A549 (cell line): ENCODE measurements at regions not wholly inside any gene's neighbourhood (a gene's known extent, or its start where the extent isn't known, plus 50 kb on each side); places are given as distances from the start of the nearest gene placed in this dataset.

Source experiments
- CEBPB ChIP-seq, 2 experiments: fragments of >200 bp in 1 of 2; sonication (Bioruptor Twin) in 1 of 2; formaldehyde crosslinking in 1 of 2; IDR thresholded peaks; 2 replicates each; pipeline ENCODE4 v1.6.1; 2012 to 2016
- ESRRA ChIP-seq: fragments of 150-350 bp; IDR thresholded peaks from 2 replicates; pipeline ENCODE4 v1.6.1; 2014; ENCODE audit warnings: mild to moderate bottlenecking, low read length, borderline replicate concordance
- NR3C1 ChIP-seq: fragments of >200 bp; sonication (Bioruptor Twin); formaldehyde crosslinking; IDR thresholded peaks from 3 replicates; pipeline ENCODE4 v1.6.1; 2017
- PHF8 ChIP-seq: fragments of 200-600 bp; sonication (generic); IDR thresholded peaks from 2 replicates; pipeline ENCODE4 v1.6.1; 2016; ENCODE audit warnings: low read depth, mild to moderate bottlenecking, antibody characterized with exemption, moderate library complexity, borderline replicate concordance
- POLR2A ChIP-seq: IDR thresholded peaks from 2 replicates; pipeline ENCODE4 v1.6.1; 2012; ENCODE audit warnings: mild to moderate bottlenecking, low read length
- SMC3 ChIP-seq: fragments of >200 bp; sonication (Bioruptor Twin); formaldehyde crosslinking; IDR thresholded peaks from 3 replicates; pipeline ENCODE4 v1.6.1; 2018; ENCODE audit warnings: inconsistent platforms
- ZC3H11A ChIP-seq: fragments of 450-650 bp; IDR thresholded peaks from 2 replicates; pipeline ENCODE4 v1.6.1; 2014; ENCODE audit warnings: antibody characterized with exemption, mild to moderate bottlenecking
- TF ChIP-seq, protein P1 (sequence below): fragments of 250-450 bp; sonication (Bioruptor Pico); IDR thresholded peaks from 2 replicates; pipeline ENCODE4 v1.5.0; 2021; ENCODE audit warnings: mild to moderate bottlenecking, moderate library complexity, borderline replicate concordance
- TF ChIP-seq, protein P2 (sequence below): fragments of 450-650 bp; IDR thresholded peaks from 2 replicates; pipeline ENCODE4 v1.6.1; 2014; ENCODE audit warnings: antibody characterized with exemption
- TF ChIP-seq, protein P3 (sequence below): fragments of >200 bp; sonication (Bioruptor Twin); formaldehyde crosslinking; IDR thresholded peaks from 3 replicates; pipeline ENCODE4 v1.5.1; 2016
- TF ChIP-seq, protein P4 (sequence below): fragments of 200-600 bp; sonication (generic); IDR thresholded peaks from 2 replicates; pipeline ENCODE4 v1.6.1; 2016; ENCODE audit warnings: antibody characterized with exemption, mild to moderate bottlenecking, moderate library complexity

DNA sequence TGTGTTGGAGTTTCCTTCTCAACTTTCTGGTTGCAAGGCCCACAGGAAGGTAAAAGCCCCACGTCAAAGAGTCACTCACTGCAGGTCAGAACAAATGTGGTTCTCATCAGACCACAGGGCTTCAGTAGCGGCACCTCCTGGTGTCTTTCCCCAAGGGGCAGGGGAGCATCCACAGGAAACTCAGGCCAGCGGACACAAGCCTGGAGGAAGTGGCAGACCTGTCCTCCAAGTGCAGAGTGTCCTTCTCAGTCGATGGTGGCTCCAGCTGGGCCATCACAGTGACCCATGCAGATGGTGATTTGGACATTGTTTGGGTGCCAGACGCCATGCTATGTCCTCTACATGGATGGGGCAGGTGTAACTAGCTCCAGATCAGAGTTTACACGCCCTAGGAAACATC is 84.9 kb downstream of the ACKR3 start:
- TF ChIP-seq NR3C1 = no peak
- TF ChIP-seq, protein P1, sequence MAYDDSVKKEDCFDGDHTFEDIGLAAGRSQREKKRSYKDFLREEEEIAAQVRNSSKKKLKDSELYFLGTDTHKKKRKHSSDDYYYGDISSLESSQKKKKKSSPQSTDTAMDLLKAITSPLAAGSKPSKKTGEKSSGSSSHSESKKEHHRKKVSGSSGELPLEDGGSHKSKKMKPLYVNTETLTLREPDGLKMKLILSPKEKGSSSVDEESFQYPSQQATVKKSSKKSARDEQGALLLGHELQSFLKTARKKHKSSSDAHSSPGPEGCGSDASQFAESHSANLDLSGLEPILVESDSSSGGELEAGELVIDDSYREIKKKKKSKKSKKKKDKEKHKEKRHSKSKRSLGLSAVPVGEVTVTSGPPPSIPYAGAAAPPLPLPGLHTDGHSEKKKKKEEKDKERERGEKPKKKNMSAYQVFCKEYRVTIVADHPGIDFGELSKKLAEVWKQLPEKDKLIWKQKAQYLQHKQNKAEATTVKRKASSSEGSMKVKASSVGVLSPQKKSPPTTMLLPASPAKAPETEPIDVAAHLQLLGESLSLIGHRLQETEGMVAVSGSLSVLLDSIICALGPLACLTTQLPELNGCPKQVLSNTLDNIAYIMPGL (CRISPR knock-in tag) = no peak
- TF ChIP-seq, protein P2, sequence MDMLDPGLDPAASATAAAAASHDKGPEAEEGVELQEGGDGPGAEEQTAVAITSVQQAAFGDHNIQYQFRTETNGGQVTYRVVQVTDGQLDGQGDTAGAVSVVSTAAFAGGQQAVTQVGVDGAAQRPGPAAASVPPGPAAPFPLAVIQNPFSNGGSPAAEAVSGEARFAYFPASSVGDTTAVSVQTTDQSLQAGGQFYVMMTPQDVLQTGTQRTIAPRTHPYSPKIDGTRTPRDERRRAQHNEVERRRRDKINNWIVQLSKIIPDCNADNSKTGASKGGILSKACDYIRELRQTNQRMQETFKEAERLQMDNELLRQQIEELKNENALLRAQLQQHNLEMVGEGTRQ = no peak
- TF ChIP-seq POLR2A = no peak
- TF ChIP-seq, protein P3, sequence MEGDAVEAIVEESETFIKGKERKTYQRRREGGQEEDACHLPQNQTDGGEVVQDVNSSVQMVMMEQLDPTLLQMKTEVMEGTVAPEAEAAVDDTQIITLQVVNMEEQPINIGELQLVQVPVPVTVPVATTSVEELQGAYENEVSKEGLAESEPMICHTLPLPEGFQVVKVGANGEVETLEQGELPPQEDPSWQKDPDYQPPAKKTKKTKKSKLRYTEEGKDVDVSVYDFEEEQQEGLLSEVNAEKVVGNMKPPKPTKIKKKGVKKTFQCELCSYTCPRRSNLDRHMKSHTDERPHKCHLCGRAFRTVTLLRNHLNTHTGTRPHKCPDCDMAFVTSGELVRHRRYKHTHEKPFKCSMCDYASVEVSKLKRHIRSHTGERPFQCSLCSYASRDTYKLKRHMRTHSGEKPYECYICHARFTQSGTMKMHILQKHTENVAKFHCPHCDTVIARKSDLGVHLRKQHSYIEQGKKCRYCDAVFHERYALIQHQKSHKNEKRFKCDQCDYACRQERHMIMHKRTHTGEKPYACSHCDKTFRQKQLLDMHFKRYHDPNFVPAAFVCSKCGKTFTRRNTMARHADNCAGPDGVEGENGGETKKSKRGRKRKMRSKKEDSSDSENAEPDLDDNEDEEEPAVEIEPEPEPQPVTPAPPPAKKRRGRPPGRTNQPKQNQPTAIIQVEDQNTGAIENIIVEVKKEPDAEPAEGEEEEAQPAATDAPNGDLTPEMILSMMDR = no peak
- TF ChIP-seq, protein P4, sequence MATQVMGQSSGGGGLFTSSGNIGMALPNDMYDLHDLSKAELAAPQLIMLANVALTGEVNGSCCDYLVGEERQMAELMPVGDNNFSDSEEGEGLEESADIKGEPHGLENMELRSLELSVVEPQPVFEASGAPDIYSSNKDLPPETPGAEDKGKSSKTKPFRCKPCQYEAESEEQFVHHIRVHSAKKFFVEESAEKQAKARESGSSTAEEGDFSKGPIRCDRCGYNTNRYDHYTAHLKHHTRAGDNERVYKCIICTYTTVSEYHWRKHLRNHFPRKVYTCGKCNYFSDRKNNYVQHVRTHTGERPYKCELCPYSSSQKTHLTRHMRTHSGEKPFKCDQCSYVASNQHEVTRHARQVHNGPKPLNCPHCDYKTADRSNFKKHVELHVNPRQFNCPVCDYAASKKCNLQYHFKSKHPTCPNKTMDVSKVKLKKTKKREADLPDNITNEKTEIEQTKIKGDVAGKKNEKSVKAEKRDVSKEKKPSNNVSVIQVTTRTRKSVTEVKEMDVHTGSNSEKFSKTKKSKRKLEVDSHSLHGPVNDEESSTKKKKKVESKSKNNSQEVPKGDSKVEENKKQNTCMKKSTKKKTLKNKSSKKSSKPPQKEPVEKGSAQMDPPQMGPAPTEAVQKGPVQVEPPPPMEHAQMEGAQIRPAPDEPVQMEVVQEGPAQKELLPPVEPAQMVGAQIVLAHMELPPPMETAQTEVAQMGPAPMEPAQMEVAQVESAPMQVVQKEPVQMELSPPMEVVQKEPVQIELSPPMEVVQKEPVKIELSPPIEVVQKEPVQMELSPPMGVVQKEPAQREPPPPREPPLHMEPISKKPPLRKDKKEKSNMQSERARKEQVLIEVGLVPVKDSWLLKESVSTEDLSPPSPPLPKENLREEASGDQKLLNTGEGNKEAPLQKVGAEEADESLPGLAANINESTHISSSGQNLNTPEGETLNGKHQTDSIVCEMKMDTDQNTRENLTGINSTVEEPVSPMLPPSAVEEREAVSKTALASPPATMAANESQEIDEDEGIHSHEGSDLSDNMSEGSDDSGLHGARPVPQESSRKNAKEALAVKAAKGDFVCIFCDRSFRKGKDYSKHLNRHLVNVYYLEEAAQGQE = no peak
- TF ChIP-seq ZC3H11A = no peak
- no peak for TF ChIP-seq ESRRA
- no peak for TF ChIP-seq SMC3
- no peak for TF ChIP-seq CEBPB (IDR thresholded peaks at IDR 0.05)
- no peak for TF ChIP-seq PHF8
